GM18909 (cell line): ENCODE measurements at regions not wholly inside any gene's neighbourhood (a gene's known extent, or its start where the extent isn't known, plus 50 kb on each side); places are given as distances from the start of the nearest gene placed in this dataset.
"Not testable (repeated sequence)": the region's sequence is repeated elsewhere in the genome, so short reads cannot be mapped to it uniquely, and the experiment has no call there.

ENCODE experiments used
- ATAC-seq: cut with Tn5 transposase; IDR thresholded peaks from one replicate; pipeline ENCODE4 v1.9.1; 2021; ENCODE audit warnings: mild to moderate bottlenecking; ENCODE audit not compliant: unreplicated experiment, poor library complexity

GRCh38 chr22:23443905-23444304 is 136.2 kb downstream of the IGLL1 start:
- ATAC-seq = not testable (repeated sequence)

- ATAC-seq = not testable (repeated sequence)
Observed at GRCh38 chr22:23439581-23439980, 140.5 kb downstream of the IGLL1 start.

DNA sequence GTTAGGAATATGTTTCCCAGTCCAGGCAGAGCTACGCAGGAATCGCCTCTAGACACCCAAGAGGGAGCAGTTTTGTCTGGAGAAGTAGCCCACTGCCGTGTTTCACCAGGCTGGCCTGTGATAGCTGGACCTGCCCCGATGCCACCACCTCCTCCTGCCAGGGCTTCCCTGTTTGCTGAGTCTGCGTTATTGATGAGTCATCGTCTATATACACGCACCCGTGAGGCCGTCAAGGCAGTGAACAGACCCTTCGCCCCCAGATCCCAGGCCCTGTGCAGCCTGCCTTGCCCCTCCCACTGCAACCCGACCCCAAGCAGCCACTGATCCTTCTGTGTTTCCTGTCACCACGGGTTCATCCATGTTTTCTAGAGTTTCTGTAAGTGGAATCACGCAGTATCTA is 141.9 kb downstream of the IGLL1 start:
- ATAC-seq = no peak

GRCh38 chr22:23437779-23438178 is 142.3 kb downstream of the IGLL1 start:
- ATAC-seq = no peak

GRCh38 chr22:23437107-23437395 is 143.0 kb downstream of the IGLL1 start:
- not testable (repeated sequence) for ATAC-seq

DNA sequence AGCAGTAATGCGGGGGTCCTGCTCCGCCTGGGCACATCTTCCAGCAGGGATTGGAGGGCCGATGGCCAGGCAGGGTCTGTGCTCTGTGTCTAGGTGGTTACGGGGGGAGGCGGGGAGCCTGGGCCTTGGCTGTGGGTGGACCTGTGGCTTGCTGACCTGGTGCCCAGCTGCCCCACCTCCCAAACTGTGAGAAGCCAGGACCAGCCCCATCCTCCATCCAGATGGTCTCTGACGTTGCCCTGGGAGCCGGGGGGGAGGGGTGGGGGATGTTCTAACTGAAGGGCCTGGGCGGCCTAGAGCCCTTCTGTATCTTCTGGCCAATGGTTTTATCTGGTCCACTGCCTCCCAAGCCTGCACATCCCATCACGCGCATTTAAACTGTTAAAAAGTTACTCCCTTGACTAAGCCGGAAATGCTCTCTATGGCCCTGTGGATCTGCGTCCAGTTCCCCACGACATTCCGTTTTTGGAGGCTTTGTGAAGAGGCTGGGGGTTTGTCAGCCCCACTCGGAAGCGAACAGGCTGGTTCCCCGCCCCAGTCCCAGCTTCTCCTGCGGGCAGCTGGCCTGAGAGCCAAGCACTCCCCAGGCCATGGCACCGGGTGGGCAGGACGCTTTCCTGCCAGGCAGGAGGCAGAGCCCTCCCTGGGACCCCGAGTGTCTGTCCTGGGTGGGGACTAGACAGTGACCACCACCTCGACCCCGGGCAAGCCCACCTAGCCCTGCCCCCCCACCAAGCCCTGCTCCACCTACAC is 143.6 kb downstream of the IGLL1 start:
- ATAC-seq = not testable (repeated sequence)

DNA sequence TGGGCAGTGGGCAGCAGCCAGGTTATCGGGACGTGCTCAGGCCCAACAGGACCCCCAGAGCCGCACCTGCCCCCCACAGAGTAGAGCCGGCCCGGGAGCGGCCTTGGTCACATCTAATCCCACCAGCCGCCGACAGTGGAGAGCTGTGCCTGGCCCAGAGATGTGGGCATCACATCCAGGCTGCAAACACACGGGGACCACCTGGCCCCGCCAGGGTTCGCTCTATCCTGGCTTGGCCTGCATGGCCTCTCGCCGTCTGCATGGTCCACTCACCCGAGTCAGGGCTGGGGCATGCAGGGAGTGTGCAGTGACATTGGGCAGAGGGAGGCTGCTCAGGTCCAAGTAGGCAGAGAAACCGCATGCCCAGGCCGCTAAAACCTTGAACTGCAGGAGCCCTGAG is 144.9 kb downstream of the IGLL1 start:
- ATAC-seq = not testable (repeated sequence)

DNA sequence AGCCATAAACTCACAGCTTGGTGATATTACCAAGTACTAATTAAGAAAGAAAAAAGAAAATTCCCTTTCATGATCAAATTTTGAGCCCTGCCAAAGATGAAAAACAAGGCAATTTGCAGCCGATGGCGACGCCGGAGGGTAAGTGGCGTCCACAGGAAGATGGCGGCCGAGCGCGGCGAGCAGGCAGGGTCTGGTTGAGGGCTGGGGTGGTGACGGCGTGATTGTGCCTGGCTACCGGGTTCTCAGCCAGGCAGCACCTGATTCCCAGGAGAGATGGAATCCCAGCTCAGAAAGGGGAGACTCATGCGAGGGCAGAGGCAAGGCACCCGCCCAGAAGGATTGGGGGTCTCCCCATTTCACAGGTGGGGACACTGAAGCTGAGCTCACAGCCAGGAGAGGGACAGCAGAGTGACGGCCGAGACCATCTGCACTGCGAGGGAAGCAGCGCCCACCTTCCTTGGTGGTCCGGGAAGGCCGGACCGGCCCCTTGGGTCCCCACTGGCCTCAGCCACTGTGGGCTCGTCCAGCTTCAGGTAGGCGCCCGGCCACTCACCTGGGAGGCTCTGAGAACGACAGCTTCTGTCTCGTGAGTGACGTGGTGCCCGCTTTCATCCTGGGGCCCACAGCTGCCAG is 145.8 kb downstream of the IGLL1 start:
- ATAC-seq = not testable (repeated sequence)

- ATAC-seq = not testable (repeated sequence)
Observed at GRCh38 chr22:23433127-23434005, 146.7 kb downstream of the IGLL1 start.

GRCh38 chr22:23432719-23433118 is 147.4 kb downstream of the IGLL1 start:
- not testable (repeated sequence) for ATAC-seq

DNA sequence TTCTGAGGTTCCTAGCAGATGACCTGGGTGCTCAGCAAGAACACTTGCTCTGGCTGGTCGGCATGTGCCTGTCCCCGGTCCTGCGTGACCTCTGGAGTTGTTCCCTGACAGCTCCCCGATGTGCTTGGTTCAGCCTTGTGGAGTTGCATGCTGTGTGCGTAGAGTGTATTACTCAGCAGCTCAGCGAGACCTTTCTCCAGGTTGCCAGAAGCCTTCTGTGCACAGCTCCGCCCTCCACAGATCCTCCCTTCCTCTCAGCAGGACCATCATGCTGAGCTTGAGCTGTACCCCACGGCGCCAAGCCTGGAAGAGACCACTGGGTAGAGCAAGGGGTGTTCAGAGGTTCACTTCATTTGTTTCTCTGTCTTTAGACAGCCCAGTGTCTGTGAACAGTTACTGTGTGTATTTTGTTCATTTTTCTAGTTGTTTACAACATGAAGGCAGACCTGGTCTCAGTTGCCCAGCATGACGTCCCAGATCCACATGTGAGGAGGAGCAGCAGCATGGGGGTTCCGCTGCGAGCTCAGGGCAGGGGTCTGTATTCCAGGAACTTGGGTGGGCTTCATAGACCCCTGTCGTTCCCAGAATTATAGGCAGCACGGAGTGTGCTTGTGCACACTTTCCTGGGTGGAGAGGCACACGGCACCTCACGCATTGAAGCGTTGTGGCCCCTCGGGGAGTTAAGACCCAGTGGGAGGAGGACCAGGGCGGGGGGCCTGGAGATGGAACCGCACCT is 148.6 kb downstream of the IGLL1 start:
- ATAC-seq = no peak

- not testable (repeated sequence) for ATAC-seq
Observed at GRCh38 chr22:23424551-23425068, 155.5 kb downstream of the IGLL1 start.

GRCh38 chr22:23424031-23424430 is 156.1 kb downstream of the IGLL1 start:
- no peak for ATAC-seq

DNA sequence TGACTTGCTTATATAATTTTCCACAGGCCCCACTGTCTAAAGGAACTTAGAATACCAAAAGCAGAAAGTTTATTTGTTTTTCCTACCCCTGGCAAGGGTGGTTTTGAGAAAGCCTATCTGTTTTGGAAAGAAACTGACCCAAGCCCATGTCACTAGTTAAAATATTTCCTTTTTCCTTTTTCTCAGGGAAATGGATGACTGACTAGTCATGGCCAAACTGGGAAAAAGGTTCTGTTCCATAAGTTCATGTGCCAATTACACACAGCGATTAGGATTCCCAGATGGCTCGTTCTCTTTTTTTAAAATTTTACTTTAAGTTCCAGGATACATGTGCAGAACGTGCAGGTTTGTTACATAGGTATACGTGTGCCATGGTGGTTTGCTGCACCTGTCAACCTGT is 157.8 kb downstream of the IGLL1 start:
- ATAC-seq = not testable (repeated sequence)

- ATAC-seq = not testable (repeated sequence)
Observed at GRCh38 chr22:23421300-23421699, 158.8 kb downstream of the IGLL1 start.

DNA sequence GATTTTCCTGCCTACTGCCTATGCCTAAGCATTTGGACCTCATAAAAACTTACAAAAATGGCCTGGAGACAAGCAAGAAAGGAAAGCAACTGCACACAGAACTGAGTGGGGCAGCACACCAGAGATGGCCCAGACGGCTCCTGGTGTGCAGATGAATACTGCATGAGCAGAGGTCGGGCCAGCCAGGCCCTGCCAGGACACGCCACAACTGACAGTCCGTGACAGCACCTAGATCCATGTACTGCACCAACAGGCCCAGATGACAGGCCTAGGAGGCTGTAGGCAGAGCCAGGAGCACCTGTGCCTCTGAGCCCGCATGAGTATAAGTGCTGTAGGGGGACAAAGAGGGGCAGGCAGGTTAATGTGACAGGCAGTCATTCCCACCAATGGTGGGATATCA is 160.2 kb downstream of the IGLL1 start:
- ATAC-seq = no peak

DNA sequence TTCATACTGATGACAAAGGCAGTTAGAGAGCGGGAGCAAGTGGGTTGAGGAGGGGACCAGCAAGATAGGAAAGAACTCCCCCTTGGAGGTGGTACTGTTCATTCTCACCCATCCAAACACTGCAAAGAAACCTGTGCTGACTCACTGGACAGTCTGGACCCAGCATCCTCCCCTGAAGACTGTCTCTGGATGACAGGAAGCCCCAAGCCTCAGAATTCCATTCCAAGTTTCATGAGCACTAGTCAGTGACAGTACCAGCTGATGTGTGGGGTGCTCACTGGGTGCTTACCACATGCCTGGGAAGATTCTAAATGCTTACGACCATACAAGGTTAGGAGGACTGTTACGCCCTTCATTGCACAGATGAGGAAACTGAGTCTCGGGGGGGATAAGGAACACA is 160.9 kb downstream of the IGLL1 start:
- ATAC-seq = no peak

DNA sequence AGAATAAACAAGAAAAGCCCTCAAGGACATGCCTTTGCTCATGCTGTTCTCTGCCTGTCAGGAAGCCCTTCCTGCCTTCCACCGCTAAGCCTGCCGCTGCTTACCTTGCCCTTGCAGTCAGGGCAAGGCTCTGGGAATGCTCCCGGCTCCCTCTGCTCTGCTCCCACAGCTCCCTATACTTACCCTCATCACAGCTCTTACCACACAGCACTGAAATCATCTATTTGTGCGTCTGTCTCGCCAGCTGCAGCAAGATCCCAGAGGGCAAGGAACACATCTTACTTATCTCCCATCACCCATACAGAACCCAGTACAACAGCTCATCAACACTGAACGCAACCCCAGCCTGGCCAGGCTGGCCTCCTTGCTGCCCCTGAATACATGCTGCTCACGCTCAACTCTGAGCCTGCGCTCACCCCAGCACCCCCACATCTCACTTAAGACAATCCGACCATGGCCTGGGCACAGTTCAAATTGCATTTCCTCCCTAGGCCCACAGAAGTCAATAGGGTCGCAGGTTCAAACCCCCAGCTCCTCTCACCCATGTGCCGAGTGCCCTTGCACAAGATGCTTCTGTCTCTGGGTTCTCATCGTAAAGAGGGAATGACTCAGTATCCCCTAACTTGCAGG is 161.8 kb downstream of the IGLL1 start:
- ATAC-seq = no peak

GRCh38 chr22:23417327-23417726 is 162.8 kb downstream of the IGLL1 start:
- not testable (repeated sequence) for ATAC-seq
